ENCODE measurements at regions not wholly inside any gene's neighbourhood (a gene's known extent, or its start where the extent isn't known, plus 50 kb on each side); places are given as distances from the start of the nearest gene placed in this dataset.

GRCh38 chr14:87491816-87492215, 501.2 kb downstream of the GALC start:
- Histone ChIP-seq H3K9me3 (replicated peaks; ENCODE audit: control insufficient read depth, insufficient read depth, low read length) (no peaks in the 10 kb centered on the region), H4K20me1 (ENCODE audit: control insufficient read depth, insufficient read depth) (no peaks in the 10 kb centered on the region), H3K27me3 (replicated peaks in 1 of 2; ENCODE audit: control insufficient read depth in 2 of 2, insufficient read depth in 2 of 2, low read length in 1 of 2) (no peaks in the 10 kb centered on the region), H3K4me2 (ENCODE audit: control insufficient read depth, insufficient read depth) (no peak overlapping the region), H3K79me2 (ENCODE audit: control insufficient read depth, insufficient read depth, low read length) (no peaks in the 10 kb centered on the region), H3K36me3 (ENCODE audit: control insufficient read depth in 2 of 2, insufficient read depth in 2 of 2, low read length in 1 of 2) (no peaks in the 10 kb centered on the region), H2AFZ (ENCODE audit: control insufficient read depth, low read depth, low read length) (no peak overlapping the region), H3K4me3 (no peak overlapping the region), H3K27ac (ENCODE audit: control insufficient read depth, insufficient read depth) (no peak overlapping the region), H3K4me1 (ENCODE audit: control insufficient read depth, insufficient read depth, low read length) (no peaks in the 10 kb centered on the region), H3K9ac (ENCODE audit: control insufficient read depth, insufficient read depth, low read length) (no peak overlapping the region)
- WGBS (ENCODE audit: insufficient coverage, insufficient replicate concordance, low lambda C conversion rate, missing lambda C conversion rate): 91% methylated on average over 2 of the region's 2 CpGs
- in situ Hi-C loops (cut with MboI): no loop called here
- CTCF ChIA-PET: no interaction called here
- POLR2A ChIA-PET: no interaction called here
- no peak for TF ChIP-seq NR2F1 (conservative IDR thresholded peaks at IDR 0.05)
- no peak for TF ChIP-seq JUND (IDR thresholded peaks at IDR 0.05; ENCODE audit: low read depth, low read length)
- intact Hi-C loops (cut with micrococcal nuclease; ENCODE audit: unreplicated experiment): no loop called here
- no peak for ATAC-seq
- no peak for FAIRE-seq
- BruUV-seq (replicated peaks): no TSS peak
- no peak for DNase-seq (ENCODE audit: low read depth, low spot score)
- RAD21 ChIA-PET (ENCODE audit: unreplicated experiment): no interaction called here
- SMC1A ChIA-PET (ENCODE audit: uncharacterized antibody, unreplicated experiment): no interaction called here

GRCh38 chr14:87489196-87489819, 503.7 kb downstream of the GALC start:
- H4K20me1 ChIP-seq (ENCODE audit: control insufficient read depth, insufficient read depth): no peaks in the 10 kb centered on the region
- POLR2A ChIA-PET: no interaction called here
- WGBS (ENCODE audit: insufficient coverage, insufficient replicate concordance, low lambda C conversion rate, missing lambda C conversion rate): 4% methylated on average over 2 of the region's 2 CpGs
- H3K4me3 ChIP-seq: no peak overlapping the region
- H3K9ac ChIP-seq (ENCODE audit: control insufficient read depth, insufficient read depth, low read length): no peak overlapping the region
- H3K27ac ChIP-seq (ENCODE audit: control insufficient read depth, insufficient read depth): no peak overlapping the region
- H3K4me1 ChIP-seq (ENCODE audit: control insufficient read depth, insufficient read depth, low read length): no peaks in the 10 kb centered on the region
- RAD21 ChIA-PET (ENCODE audit: unreplicated experiment): no interaction called here
- CTCF ChIA-PET: no interaction called here
- in situ Hi-C loops (cut with MboI) (no loop called here), intact Hi-C loops (cut with micrococcal nuclease; ENCODE audit: unreplicated experiment) (no loop called here)
- FAIRE-seq (no peak), ATAC-seq (no peak), DNase-seq (ENCODE audit: low read depth, low spot score) (no peak)
- no TSS peak for BruUV-seq (replicated peaks)
- no peak overlapping the region for H2AFZ ChIP-seq (ENCODE audit: control insufficient read depth, low read depth, low read length)
- SMC1A ChIA-PET (ENCODE audit: uncharacterized antibody, unreplicated experiment): no interaction called here
- H3K36me3 ChIP-seq (ENCODE audit: control insufficient read depth in 2 of 2, insufficient read depth in 2 of 2, low read length in 1 of 2): no peaks in the 10 kb centered on the region
- no peaks in the 10 kb centered on the region for H3K9me3 ChIP-seq (replicated peaks; ENCODE audit: control insufficient read depth, insufficient read depth, low read length)
- H3K79me2 ChIP-seq (ENCODE audit: control insufficient read depth, insufficient read depth, low read length): no peaks in the 10 kb centered on the region
- no peaks in the 10 kb centered on the region for H3K27me3 ChIP-seq (replicated peaks in 1 of 2; ENCODE audit: control insufficient read depth in 2 of 2, insufficient read depth in 2 of 2, low read length in 1 of 2)
- no peak overlapping the region for H3K4me2 ChIP-seq (ENCODE audit: control insufficient read depth, insufficient read depth)
- TF ChIP-seq IRF4 (IDR thresholded peaks at IDR 0.05; ENCODE audit: low read depth, low read length): no peak
- no peak for TF ChIP-seq EGR1 (IDR thresholded peaks at IDR 0.05; ENCODE audit: borderline replicate concordance in 1 of 2, low read depth in 2 of 2, low read length in 2 of 2)
- TF ChIP-seq MTA3 (IDR thresholded peaks at IDR 0.05; ENCODE audit: borderline replicate concordance, low read length): no peak
- no peak for TF ChIP-seq HDAC2 (IDR thresholded peaks at IDR 0.05)
- no peak for TF ChIP-seq KDM1A (IDR thresholded peaks at IDR 0.05; ENCODE audit: borderline replicate concordance)
- no peak for TF ChIP-seq ATF2 (IDR thresholded peaks at IDR 0.05; ENCODE audit: low read length)
- TF ChIP-seq PAX5 (IDR thresholded peaks at IDR 0.05; ENCODE audit: borderline replicate concordance, low read depth, low read length): no peak
- TF ChIP-seq ZNF622 (IDR thresholded peaks at IDR 0.05): no peak
- no peak for TF ChIP-seq NFIC (IDR thresholded peaks at IDR 0.05; ENCODE audit: low read depth, low read length)
- TF ChIP-seq FOXM1 (IDR thresholded peaks at IDR 0.05; ENCODE audit: low read depth, low read length): no peak
- TF ChIP-seq TCF3 (IDR thresholded peaks at IDR 0.05; ENCODE audit: borderline replicate concordance, insufficient read depth, low read depth, low read length): no peak
- no peak for TF ChIP-seq USF2 (IDR thresholded peaks at IDR 0.05; ENCODE audit: borderline replicate concordance, low read depth, low read length)
- TF ChIP-seq NFYB (IDR thresholded peaks at IDR 0.05; ENCODE audit: insufficient read depth, low read depth, low read length): no peak
- no peak for TF ChIP-seq EED (IDR thresholded peaks at IDR 0.05; ENCODE audit: low read depth)
- no peak for TF ChIP-seq TCF7 (IDR thresholded peaks at IDR 0.05; ENCODE audit: borderline replicate concordance)
- TF ChIP-seq MYB (IDR thresholded peaks at IDR 0.05; ENCODE audit: borderline replicate concordance, low read depth, low read length): no peak
